Calu3 (cell line): ENCODE measurements at regions not wholly inside any gene's neighbourhood (a gene's known extent, or its start where the extent isn't known, plus 50 kb on each side); places are given as distances from the start of the nearest gene placed in this dataset.

Experiments
- BruUV-seq: library from RNA; stranded (reverse); fragments of 400-500 nt; replicated peaks from 2 replicates; lab custom pipeline; 2021; lab: Mats Ljungman, UMichigan
- CTCF ChIA-PET: fragments of 300-600 bp; sonication (Branson Sonifier 250); formaldehyde crosslinking; loops from one replicate; lab custom pipeline; 2022; ENCODE audit warnings: antibody characterized with exemption; lab: Charles Lee
- DNase-seq: peaks from one replicate; pipeline ENCODE4 v3.0.0; 2022
- H3K27ac Mint-ChIP-seq: one replicate; pipeline ENCODE4 v1.8.0; 2022; ENCODE audit warnings: mixed read lengths; ENCODE audit not compliant: unreplicated experiment
- H3K27me3 Mint-ChIP-seq: one replicate; pipeline ENCODE4 v1.8.0; 2022; ENCODE audit warnings: mixed read lengths; ENCODE audit not compliant: unreplicated experiment
- H3K36me3 Mint-ChIP-seq: one replicate; pipeline ENCODE4 v1.8.0; 2022; ENCODE audit warnings: mild to moderate bottlenecking, moderate library complexity, mixed read lengths; ENCODE audit not compliant: insufficient read depth, unreplicated experiment
- H3K4me1 Mint-ChIP-seq: one replicate; pipeline ENCODE4 v1.8.0; 2022; ENCODE audit warnings: mild to moderate bottlenecking, low read depth, mixed read lengths; ENCODE audit not compliant: unreplicated experiment
- H3K4me3 Mint-ChIP-seq: one replicate; pipeline ENCODE4 v1.8.0; 2022; ENCODE audit warnings: mild to moderate bottlenecking, low read depth, moderate library complexity, mixed read lengths; ENCODE audit not compliant: unreplicated experiment
- H3K9me3 Mint-ChIP-seq: one replicate; pipeline ENCODE4 v1.8.0; 2022; ENCODE audit warnings: low read depth, mixed read lengths; ENCODE audit not compliant: unreplicated experiment
- CTCF ChIP-seq: fragments of 200-600 bp; IDR thresholded peaks from one replicate; pipeline ENCODE4 v1.8.0; 2022; ENCODE audit warnings: antibody characterized with exemption; ENCODE audit not compliant: unreplicated experiment
- intact Hi-C: fragments of 100-400 bp; cut with micrococcal nuclease; formaldehyde crosslinking; loops from one replicate; pipeline ENCODE4 v1.10.0; 2022; ENCODE audit not compliant: unreplicated experiment

DNA sequence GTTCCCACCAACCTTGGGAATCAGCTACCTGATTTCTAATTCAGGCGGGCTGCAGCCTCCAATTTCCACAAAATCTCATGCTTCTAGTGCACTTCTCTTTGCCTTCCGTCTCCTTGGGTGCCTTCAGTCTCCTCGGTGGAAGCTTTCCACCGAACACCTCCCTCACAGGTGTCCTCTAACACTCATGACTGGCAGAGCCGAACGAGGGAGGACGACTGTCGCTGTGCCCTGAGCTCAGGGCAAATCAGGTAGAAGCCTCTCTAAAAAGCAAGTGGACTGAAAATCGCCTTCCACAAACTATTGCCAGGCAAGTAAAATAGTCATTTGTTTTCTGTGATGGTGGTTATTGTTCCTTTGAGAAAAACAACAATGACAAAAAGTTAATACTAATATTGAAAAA, 176.1 kb upstream of the PPARGC1A start:
- CTCF ChIA-PET, result no interaction called here
- no peaks in the 10 kb centered on the region for H3K9me3 Mint-ChIP-seq

GRCh38 chr4:24063731-24064130, 173.9 kb upstream of the PPARGC1A start:
- H3K36me3 Mint-ChIP-seq, result no peaks in the 10 kb centered on the region
- no TSS peak for BruUV-seq
- no peak overlapping the region for H3K4me3 Mint-ChIP-seq
- no peak for TF ChIP-seq CTCF
- H3K4me1 Mint-ChIP-seq, result peaks cover 15% of the 10 kb centered on the region
- no peaks in the 10 kb centered on the region for H3K27me3 Mint-ChIP-seq
- no peak for DNase-seq
- CTCF ChIA-PET, result interaction anchor here (0.6 kb wide), 1 partner anchor 1822 kb away, joined by 13 read pairs; no protein-coding TSS in a partner anchor
- no peak overlapping the region for H3K27ac Mint-ChIP-seq
- H3K9me3 Mint-ChIP-seq, result no peaks in the 10 kb centered on the region
- intact Hi-C loops, result no loop called here

More for the DNA sequence above, 176.1 kb upstream of the PPARGC1A start:
- Mint-ChIP-seq H3K27ac (no peak overlapping the region), H3K4me3 (no peak overlapping the region), H3K36me3 (no peaks in the 10 kb centered on the region), H3K27me3 (no peaks in the 10 kb centered on the region), H3K4me1 (peaks cover 30% of the 10 kb centered on the region)
- intact Hi-C loops, result no loop called here
- no TSS peak for BruUV-seq
- TF ChIP-seq CTCF, result no peak
- DNase-seq, result no peak

DNA sequence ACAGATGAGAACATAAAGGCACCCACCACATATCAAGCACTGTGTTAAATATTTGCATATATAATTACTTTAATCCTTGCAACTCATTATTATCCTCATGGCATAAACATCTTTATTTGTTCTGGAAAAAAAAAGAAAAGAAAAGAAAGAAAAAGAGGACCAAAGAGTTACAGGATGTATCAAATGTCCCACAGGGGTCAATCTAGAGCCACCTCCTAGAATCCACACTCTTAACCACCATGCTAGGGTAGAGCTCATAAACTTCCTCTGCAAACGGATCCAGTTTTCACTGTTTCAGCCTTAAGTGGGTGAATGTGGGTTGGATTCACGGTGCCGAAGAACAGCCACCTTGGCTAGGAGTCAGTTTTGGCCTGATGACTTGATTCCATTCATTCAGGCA, 171.1 kb upstream of the PPARGC1A start:
- Mint-ChIP-seq H3K36me3 (no peaks in the 10 kb centered on the region), H3K4me3 (no peak overlapping the region), H3K9me3 (no peaks in the 10 kb centered on the region), H3K4me1 (no peaks in the 10 kb centered on the region), H3K27me3 (no peaks in the 10 kb centered on the region), H3K27ac (no peak overlapping the region)
- intact Hi-C loops, result no loop called here
- CTCF ChIA-PET, result no interaction called here
- BruUV-seq, result no TSS peak
- TF ChIP-seq CTCF, result no peak
- no peak for DNase-seq

GRCh38 chr4:24059839-24060238, 170.0 kb upstream of the PPARGC1A start:
- intact Hi-C loops, result no loop called here
- Mint-ChIP-seq H3K4me3 (no peak overlapping the region), H3K9me3 (no peaks in the 10 kb centered on the region), H3K27me3 (no peaks in the 10 kb centered on the region), H3K4me1 (no peaks in the 10 kb centered on the region), H3K27ac (no peak overlapping the region), H3K36me3 (no peaks in the 10 kb centered on the region)
- no peak for DNase-seq
- TF ChIP-seq CTCF, result no peak
- BruUV-seq, result no TSS peak
- CTCF ChIA-PET, result no interaction called here
